SW 1271 (cell line): ENCODE measurements at regions not wholly inside any gene's neighbourhood (a gene's known extent, or its start where the extent isn't known, plus 50 kb on each side); places are given as distances from the start of the nearest gene placed in this dataset.
"Not testable (repeated sequence)": the region's sequence is repeated elsewhere in the genome, so short reads cannot be mapped to it uniquely, and the experiment has no call there.

Source experiments
- DNase-seq, 2 experiments: peaks; one replicate each; lab custom pipeline; 2025; lab: John Stamatoyannopoulos, UW

GRCh38 chr4:155591738-155592143 is 74.9 kb upstream of the GUCY1A1 start:
- no peak for DNase-seq

GRCh38 chr4:155590796-155591585 is 75.7 kb upstream of the GUCY1A1 start:
- no peak for DNase-seq

GRCh38 chr4:155588437-155588836 is 78.2 kb upstream of the GUCY1A1 start:
- no peak for DNase-seq

GRCh38 chr4:155587766-155588165 is 78.9 kb upstream of the GUCY1A1 start:
- DNase-seq: no peak

- DNase-seq: no peak
These were observed 83.6 kb upstream of the GUCY1A1 start for GRCh38 chr4:155582971-155583437.

GRCh38 chr4:155582041-155582440 is 84.6 kb upstream of the GUCY1A1 start:
- no peak for DNase-seq

GRCh38 chr4:155578726-155579370 is 87.8 kb upstream of the GUCY1A1 start:
- DNase-seq: no peak

- no peak for DNase-seq
These were observed 88.4 kb upstream of the GUCY1A1 start for GRCh38 chr4:155578219-155578618.

- not testable (repeated sequence) for DNase-seq
These were observed 92.3 kb upstream of the GUCY1A1 start for GRCh38 chr4:155574329-155574728.

GRCh38 chr4:155573126-155573525 is 93.5 kb upstream of the GUCY1A1 start:
- DNase-seq: no peak

- no peak for DNase-seq
These were observed 94.4 kb upstream of the GUCY1A1 start for GRCh38 chr4:155572106-155572703.

- DNase-seq: no peak
These were observed 95.3 kb upstream of the GUCY1A1 start for GRCh38 chr4:155571184-155571944.

GRCh38 chr4:155570661-155571060 is 96.0 kb upstream of the GUCY1A1 start:
- DNase-seq: no peak

- DNase-seq: no peak
These were observed 96.6 kb upstream of the GUCY1A1 start for GRCh38 chr4:155569960-155570515.

GRCh38 chr4:155569471-155569870 is 97.2 kb upstream of the GUCY1A1 start:
- DNase-seq: no peak

GRCh38 chr4:155568641-155569220 is 97.9 kb upstream of the GUCY1A1 start:
- DNase-seq: no peak

- no peak for DNase-seq
These were observed 100.3 kb upstream of the GUCY1A1 start for GRCh38 chr4:155566354-155566753.

GRCh38 chr4:155565776-155566175 is 100.9 kb upstream of the GUCY1A1 start:
- no peak for DNase-seq

- DNase-seq: no peak
These were observed 101.3 kb upstream of the GUCY1A1 start for GRCh38 chr4:155565330-155565729.

GRCh38 chr4:155564880-155565279 is 101.8 kb upstream of the GUCY1A1 start:
- no peak for DNase-seq

GRCh38 chr4:155564086-155564485 is 102.6 kb upstream of the GUCY1A1 start:
- DNase-seq: no peak

GRCh38 chr4:155559915-155560314 is 106.7 kb upstream of the GUCY1A1 start:
- no peak for DNase-seq
